Neural cell (in vitro differentiated cells): ENCODE measurements at regions not wholly inside any gene's neighbourhood (a gene's known extent, or its start where the extent isn't known, plus 50 kb on each side); places are given as distances from the start of the nearest gene placed in this dataset.

Experiments
- CTCF ChIP-seq: fragments of 450-650 bp; IDR thresholded peaks from 2 replicates; pipeline ENCODE4 v1.5.1; 2014; ENCODE audit warnings: antibody characterized with exemption, mild to moderate bottlenecking, moderate library complexity; ENCODE audit not compliant: poor library complexity, severe bottlenecking
- EP300 ChIP-seq: fragments of 450-650 bp; conservative IDR thresholded peaks from 2 replicates; pipeline ENCODE4 v1.6.1; 2014; ENCODE audit warnings: antibody characterized with exemption, mild to moderate bottlenecking, moderate library complexity; ENCODE audit not compliant: poor library complexity, severe bottlenecking
- EZH2 ChIP-seq: fragments of 200-600, 300-800 bp; shearing (Covaris generic), sonication (generic); IDR thresholded peaks from 2 replicates; pipeline ENCODE4 v1.6.1; 2014; ENCODE audit warnings: antibody characterized with exemption, low read length, borderline replicate concordance, mild to moderate bottlenecking; ENCODE audit not compliant: insufficient read depth, poor library complexity, severe bottlenecking

- TF ChIP-seq CTCF (no peak), EP300 (no peak), EZH2 (no peak)
These were observed 403.7 kb upstream of the TMTC1 start for GRCh38 chr12:30187426-30187825.
